ENCODE measurements at regions not wholly inside any gene's neighbourhood (a gene's known extent, or its start where the extent isn't known, plus 50 kb on each side); places are given as distances from the start of the nearest gene placed in this dataset.

DNA sequence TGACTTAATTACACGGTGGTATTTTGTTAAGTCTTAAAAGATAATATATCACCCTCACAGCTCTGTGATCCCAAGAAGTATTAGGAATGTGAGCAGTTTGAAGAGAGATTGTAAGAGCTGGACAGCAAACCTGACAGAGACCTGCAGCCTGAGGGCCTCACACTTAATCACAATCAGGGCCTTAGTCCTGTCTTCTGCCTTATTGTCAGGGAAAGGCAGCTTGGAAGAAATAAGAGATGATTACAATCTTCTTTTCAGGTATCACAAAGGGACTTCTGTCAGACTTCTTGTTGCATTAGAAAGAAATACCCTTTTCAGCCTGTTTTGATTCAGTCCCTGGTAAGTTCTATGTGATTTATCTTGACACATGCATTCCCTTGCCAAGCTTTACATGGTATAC is 1433.8 kb upstream of the SLC39A10 start:
- H3K9me3 ChIP-seq (replicated peaks; ENCODE audit: control insufficient read depth, insufficient read depth, low read length), result no peaks in the 10 kb centered on the region
- H3K27ac ChIP-seq (ENCODE audit: control insufficient read depth, insufficient read depth), result no peak overlapping the region
- intact Hi-C loops (cut with micrococcal nuclease; ENCODE audit: unreplicated experiment) (no loop called here), in situ Hi-C loops (cut with MboI) (no loop called here)
- no peak overlapping the region for H3K9ac ChIP-seq (ENCODE audit: control insufficient read depth, insufficient read depth, low read length)
- no peaks in the 10 kb centered on the region for H3K36me3 ChIP-seq (ENCODE audit: control insufficient read depth in 2 of 2, insufficient read depth in 2 of 2, low read length in 1 of 2)
- CTCF ChIA-PET, result no interaction called here
- POLR2A ChIA-PET, result no interaction called here
- RAD21 ChIA-PET (ENCODE audit: unreplicated experiment), result interaction anchor here (1.1 to 1.4 kb wide), 2 partner anchors 13 to 48 kb away, joined by 3 read pairs; no protein-coding TSS in a partner anchor
- no TSS peak for BruUV-seq (replicated peaks)
- H2AFZ ChIP-seq (ENCODE audit: control insufficient read depth, low read depth, low read length), result no peak overlapping the region
- H4K20me1 ChIP-seq (ENCODE audit: control insufficient read depth, insufficient read depth), result no peaks in the 10 kb centered on the region
- no peaks in the 10 kb centered on the region for H3K27me3 ChIP-seq (replicated peaks in 1 of 2; ENCODE audit: control insufficient read depth in 2 of 2, insufficient read depth in 2 of 2, low read length in 1 of 2)
- TF ChIP-seq YBX1 (IDR thresholded peaks at IDR 0.05) (no peak), BACH1 (IDR thresholded peaks at IDR 0.05; ENCODE audit: borderline replicate concordance) (no peak), BRCA1 (IDR thresholded peaks at IDR 0.05; ENCODE audit: low read depth, low read length) (no peak), ASH2L (IDR thresholded peaks at IDR 0.05; ENCODE audit: borderline replicate concordance, low read depth) (no peak), MLLT1 (IDR thresholded peaks at IDR 0.05) (no peak), MTA2 (IDR thresholded peaks at IDR 0.05; ENCODE audit: low read depth) (no peak), ZSCAN29 (IDR thresholded peaks at IDR 0.05) (no peak)
- TF ChIP-seq, protein P1, sequence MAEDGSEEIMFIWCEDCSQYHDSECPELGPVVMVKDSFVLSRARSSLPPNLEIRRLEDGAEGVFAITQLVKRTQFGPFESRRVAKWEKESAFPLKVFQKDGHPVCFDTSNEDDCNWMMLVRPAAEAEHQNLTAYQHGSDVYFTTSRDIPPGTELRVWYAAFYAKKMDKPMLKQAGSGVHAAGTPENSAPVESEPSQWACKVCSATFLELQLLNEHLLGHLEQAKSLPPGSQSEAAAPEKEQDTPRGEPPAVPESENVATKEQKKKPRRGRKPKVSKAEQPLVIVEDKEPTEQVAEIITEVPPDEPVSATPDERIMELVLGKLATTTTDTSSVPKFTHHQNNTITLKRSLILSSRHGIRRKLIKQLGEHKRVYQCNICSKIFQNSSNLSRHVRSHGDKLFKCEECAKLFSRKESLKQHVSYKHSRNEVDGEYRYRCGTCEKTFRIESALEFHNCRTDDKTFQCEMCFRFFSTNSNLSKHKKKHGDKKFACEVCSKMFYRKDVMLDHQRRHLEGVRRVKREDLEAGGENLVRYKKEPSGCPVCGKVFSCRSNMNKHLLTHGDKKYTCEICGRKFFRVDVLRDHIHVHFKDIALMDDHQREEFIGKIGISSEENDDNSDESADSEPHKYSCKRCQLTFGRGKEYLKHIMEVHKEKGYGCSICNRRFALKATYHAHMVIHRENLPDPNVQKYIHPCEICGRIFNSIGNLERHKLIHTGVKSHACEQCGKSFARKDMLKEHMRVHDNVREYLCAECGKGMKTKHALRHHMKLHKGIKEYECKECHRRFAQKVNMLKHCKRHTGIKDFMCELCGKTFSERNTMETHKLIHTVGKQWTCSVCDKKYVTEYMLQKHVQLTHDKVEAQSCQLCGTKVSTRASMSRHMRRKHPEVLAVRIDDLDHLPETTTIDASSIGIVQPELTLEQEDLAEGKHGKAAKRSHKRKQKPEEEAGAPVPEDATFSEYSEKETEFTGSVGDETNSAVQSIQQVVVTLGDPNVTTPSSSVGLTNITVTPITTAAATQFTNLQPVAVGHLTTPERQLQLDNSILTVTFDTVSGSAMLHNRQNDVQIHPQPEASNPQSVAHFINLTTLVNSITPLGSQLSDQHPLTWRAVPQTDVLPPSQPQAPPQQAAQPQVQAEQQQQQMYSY (CRISPR knock-in tag; IDR thresholded peaks at IDR 0.05), result no peak
- SMC1A ChIA-PET (ENCODE audit: uncharacterized antibody, unreplicated experiment), result interaction anchor here (1.1 to 2.1 kb wide), 3 partner anchors 12 to 61 kb away, joined by 3 to 6 read pairs (median 3); no protein-coding TSS in a partner anchor
- H3K4me3 ChIP-seq, result no peak overlapping the region
- no peak for DNase-seq (ENCODE audit: low read depth, low spot score)
- no peak for FAIRE-seq
- ATAC-seq, result no peak
- H3K4me2 ChIP-seq (ENCODE audit: control insufficient read depth, insufficient read depth), result no peak overlapping the region
- WGBS (ENCODE audit: insufficient coverage, insufficient replicate concordance, low lambda C conversion rate, missing lambda C conversion rate), result 5% methylated on average over 1 of the region's 1 CpG
- no peaks in the 10 kb centered on the region for H3K4me1 ChIP-seq (ENCODE audit: control insufficient read depth, insufficient read depth, low read length)
- H3K79me2 ChIP-seq (ENCODE audit: control insufficient read depth, insufficient read depth, low read length), result no peaks in the 10 kb centered on the region

Measured in GM12878 (cell line).